HG03575 (cell line): ENCODE measurements at regions not wholly inside any gene's neighbourhood (a gene's known extent, or its start where the extent isn't known, plus 50 kb on each side); places are given as distances from the start of the nearest gene placed in this dataset.
"Not testable (repeated sequence)": the region's sequence is repeated elsewhere in the genome, so short reads cannot be mapped to it uniquely, and the experiment has no call there.

Experiments
- ATAC-seq: cut with Tn5 transposase; IDR thresholded peaks from one replicate; pipeline ENCODE4 v1.9.1; 2021; ENCODE audit not compliant: unreplicated experiment, insufficient number of reproducible peaks, low FRiP score; ENCODE audit errors: extremely low read depth

GRCh38 chr3:195978585-195978984 is 70.2 kb upstream of the TNK2 start:
- ATAC-seq = not testable (repeated sequence)

DNA sequence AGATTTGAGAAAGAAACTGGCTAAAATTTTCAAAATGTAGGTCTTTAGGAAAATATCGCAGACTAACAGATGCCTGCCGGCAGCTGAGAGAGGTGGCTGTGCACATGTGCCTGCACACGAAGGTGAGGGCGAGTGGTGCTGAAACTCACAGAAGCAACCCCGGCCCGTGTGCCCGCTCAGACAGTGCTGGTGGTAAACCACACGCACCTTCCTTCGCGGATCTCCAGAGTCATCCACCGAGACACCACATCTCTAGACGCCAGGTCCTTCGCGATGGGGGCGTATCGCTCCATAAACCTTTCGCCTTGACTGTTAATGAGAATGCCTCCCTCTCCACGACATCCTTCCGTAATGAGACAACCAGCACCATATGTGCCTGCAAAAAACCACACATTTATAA is 68.5 kb upstream of the TNK2 start:
- not testable (repeated sequence) for ATAC-seq

DNA sequence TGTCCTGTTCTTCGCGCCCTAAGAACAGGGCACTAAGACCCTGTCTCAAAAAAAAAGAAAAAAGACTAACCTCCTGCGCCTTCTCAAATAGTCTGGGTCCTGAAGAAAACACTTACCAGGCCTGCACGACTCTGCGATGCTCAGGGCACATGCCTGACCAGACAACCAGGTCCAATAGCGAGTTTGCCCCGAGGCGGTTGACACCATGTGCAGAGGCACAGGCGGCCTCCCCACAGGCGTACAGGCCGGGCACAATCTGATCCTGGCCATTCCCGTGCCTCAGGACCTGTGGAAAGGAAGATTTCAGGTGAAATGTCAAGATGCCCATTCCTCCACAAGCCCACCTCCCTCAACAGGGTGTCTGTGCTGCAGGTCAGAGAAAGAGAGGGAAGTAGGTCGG is 65.9 kb upstream of the TNK2 start:
- ATAC-seq = not testable (repeated sequence)

GRCh38 chr3:195970873-195971272 is 62.5 kb upstream of the TNK2 start:
- ATAC-seq = not testable (repeated sequence)

DNA sequence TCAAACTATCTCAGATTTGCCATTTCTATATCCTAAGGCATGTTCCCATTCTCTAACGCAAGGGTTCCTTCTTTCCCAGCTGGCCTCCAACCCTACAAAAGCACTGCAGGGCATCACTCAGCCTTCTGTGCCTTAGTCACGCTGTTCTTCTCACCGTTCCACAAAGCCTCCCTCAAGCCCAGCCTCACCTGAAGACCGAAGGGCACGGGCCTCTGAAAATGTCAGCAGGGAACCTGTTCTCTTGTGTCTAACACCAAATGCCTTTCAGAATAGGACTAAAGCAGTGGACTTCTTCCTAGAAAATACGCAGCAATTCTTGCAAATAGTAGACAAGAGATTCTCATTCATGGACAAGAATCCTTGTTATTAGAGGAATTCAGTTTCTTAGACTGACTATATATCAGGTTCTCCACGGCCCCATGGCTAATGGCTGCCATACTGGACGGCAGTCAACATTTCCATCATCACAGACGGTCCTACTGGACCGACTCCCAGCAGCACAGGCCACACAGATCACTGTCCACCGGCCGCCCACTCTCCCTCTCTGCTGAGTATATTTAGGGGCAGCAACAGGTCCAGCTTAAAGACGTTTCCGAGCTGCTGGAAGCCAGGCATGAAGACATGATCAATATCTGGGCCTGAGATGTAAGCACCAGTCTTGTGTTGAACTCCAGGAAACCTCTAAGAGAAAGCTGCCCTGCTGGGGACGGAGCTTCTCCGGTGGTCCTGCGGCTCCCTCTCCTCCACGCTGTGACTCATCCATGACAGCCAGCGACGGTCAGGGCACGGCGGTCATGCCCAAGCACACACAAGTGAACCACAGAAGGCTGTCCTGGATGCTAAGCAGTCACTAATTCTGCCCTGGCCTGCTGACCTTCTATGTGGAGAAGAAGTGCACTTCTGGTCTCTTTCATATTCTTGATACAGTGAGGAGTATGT is 61.8 kb upstream of the TNK2 start:
- ATAC-seq = not testable (repeated sequence)

DNA sequence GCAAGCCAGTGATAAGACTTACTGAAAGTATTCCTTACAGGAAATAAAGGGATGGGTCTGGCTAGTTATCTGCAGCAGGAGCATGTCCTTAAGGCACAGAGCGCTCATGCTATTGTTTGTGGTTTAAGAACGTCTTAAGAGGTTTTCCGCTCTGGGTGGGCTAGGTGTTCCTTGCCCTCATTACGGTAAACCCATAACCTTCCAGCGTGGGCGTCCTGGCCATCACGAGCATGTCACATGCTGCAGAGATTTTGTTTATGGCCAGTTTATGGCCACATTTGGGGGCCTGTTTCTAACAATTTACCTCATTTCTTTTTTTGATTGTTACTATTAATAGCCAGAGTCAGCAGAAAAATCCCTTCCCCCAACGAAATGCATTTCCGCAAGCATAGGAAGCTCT is 61.0 kb upstream of the TNK2 start:
- not testable (repeated sequence) for ATAC-seq

DNA sequence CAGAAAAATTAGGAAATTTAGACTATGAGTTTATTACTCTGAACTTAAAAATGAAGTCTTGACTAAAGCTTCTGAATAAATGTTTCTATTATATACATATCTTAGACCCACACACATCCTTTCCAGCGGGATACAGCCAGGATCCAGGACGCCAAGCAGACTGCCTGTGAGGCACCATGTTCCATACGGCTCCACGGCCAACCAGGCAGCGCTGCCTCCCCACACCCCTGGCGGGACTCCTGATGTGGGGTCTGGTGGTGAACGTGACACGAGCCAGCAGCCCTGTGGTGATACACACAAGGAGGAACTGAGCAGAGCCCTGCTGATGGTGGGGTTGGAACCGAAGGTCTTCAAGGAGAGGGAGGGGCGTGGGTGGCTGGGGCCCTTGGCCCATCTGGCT is 59.8 kb upstream of the TNK2 start:
- ATAC-seq = not testable (repeated sequence)

DNA sequence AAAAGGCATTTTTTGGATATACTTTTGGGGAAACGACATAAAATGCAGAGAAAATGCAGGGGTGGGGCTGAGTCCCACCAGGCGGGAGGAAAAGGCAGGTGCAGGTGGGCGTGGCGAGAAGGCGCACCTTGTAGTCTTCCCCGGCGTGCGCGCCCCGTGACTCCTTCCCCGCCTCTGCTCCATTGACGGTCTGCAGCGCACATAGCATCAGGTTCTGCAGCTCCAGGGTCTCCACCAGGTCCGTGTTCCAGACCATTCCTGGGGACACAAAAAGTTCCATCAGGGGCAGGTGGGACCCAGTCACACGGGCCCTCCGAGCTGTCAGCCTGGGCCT is 59.0 kb upstream of the TNK2 start:
- not testable (repeated sequence) for ATAC-seq

DNA sequence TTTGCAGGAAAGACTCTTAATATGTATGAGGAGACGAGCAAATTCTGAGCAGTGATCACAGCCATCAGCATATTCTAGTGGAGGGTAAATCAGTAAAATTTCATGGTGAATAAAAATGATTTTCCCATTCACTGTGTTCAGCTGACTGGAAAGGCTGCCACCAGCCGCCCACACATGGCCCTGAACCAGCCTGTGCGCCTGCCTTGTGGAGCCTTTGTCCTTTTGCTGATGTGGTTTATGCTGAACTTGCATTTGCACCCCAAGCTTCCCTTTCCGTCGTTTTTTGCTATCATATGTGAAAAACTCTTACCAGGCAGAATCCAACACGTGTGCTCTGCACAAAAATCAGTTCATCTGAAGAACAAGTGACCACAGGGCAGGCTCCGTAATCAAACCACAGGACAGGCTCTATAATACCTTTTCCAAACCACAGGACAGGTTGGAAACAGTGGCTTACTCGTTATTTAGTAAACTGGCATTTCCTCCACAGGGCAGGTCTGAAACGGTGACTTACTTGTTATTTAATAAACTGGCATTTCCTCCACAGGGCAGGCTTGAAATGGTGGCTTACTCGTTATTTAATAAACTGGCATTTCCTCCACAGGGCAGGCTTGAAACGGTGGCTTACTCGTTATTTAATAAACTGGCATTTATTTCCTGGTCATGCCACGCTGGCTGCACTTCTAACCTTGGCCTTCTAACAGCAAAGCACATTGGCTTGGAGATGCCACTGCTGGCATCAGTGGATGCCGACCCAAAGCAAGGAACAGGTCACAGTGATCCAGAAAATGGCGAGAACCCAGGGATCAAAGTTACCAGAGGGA is 58.4 kb upstream of the TNK2 start:
- ATAC-seq = not testable (repeated sequence)

DNA sequence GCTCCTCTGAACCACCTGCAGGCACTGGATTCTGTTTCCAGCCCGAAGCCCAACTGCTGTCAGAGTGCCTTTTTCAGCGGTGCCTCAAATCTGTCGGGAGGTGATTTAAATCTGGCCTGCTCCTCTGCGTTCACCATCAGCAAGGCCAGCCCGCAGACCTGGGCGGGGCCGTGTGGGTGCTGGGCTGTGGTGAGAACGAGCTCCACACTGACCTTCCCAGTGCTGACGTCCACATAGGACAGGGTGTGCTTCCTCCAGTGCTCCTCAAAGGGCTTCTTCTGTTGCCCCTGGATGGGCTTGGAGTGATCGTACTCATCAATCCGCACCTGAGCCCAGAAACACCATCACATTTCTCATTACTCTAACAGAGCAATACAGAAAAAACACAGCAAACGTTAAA is 56.9 kb upstream of the TNK2 start:
- ATAC-seq = not testable (repeated sequence)

DNA sequence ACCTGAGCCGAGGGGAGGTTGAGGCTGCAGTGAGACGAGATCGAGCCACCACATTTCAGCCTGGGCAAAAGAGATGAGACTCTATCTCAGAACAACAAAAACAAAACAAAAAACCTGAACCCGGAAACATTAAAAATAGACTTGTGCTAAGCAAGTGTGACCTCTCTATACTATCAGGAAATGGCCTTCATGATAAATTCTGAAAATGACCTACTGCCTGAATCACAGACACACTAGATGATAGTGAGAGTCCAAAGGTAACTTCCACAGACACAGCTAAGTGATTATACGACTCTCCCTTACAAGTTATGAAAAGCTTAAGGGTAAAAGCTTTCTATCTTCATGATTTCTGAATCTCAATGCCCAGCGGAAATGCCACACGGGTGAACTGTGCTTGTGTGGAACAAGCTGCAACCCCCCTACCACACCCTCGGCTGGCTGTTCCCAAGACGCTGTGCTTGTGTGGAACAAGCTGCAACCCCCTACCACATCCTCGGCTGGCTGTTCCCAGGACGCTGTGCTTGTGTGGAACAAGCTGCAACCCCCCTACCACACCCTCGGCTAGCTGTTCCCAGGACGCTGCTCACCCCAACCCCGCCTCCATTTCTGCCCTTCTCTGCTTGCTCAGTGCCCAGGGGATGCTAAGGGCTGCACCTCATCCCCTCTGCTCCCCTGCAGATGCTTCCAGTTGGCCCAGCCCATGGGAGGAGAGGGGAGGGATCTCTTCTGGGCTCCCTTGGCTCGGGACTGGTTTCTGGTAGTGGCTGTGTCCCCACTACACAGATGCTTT is 56.2 kb upstream of the TNK2 start:
- not testable (repeated sequence) for ATAC-seq

DNA sequence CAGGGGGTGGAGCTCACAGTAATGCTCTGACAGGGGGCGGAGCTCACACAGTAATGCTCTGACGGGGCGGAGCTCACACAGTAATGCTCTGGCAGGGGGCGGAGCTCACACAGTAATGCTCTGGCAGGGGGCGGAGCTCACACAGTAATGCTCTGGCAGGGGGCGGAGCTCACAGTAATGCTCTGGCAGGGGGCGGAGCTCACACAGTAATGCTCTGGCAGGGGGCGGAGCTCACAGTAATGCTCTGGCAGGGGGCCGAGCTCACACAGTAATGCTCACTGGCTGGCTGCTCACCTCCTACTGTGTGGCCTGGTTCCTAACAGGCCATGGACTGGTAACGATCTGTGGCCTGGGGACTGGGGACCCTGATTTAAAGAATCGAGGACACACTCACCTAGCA is 53.9 kb upstream of the TNK2 start:
- not testable (repeated sequence) for ATAC-seq

- ATAC-seq = not testable (repeated sequence)
These were observed 52.8 kb upstream of the TNK2 start for GRCh38 chr3:195960971-195961775.

- ATAC-seq = not testable (repeated sequence)
These were observed 51.8 kb upstream of the TNK2 start for GRCh38 chr3:195960164-195960563.

- ATAC-seq = not testable (repeated sequence)
These were observed 51.2 kb upstream of the TNK2 start for GRCh38 chr3:195959367-195960157.

DNA sequence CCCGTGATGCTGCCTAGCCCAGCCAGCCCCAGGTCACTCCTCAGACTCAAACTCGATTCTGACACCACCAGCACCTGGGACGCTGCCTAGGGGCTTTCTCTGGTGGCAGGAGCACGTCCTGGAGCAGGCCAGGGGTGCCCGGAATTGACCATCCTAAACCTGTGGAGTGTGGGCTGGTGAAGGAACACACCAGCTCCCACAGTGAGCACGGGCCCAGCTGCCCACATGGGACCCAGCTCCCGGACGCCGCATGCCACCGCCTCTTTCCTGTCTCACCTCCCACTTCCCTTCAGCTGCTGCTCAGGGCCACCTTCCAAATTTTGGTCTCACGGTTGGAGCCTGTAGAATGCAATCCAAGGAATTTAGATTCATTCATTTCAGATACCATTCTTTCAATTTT is 50.4 kb upstream of the TNK2 start:
- not testable (repeated sequence) for ATAC-seq
